ENCODE measurements at regions not wholly inside any gene's neighbourhood (a gene's known extent, or its start where the extent isn't known, plus 50 kb on each side); places are given as distances from the start of the nearest gene placed in this dataset.

DNA sequence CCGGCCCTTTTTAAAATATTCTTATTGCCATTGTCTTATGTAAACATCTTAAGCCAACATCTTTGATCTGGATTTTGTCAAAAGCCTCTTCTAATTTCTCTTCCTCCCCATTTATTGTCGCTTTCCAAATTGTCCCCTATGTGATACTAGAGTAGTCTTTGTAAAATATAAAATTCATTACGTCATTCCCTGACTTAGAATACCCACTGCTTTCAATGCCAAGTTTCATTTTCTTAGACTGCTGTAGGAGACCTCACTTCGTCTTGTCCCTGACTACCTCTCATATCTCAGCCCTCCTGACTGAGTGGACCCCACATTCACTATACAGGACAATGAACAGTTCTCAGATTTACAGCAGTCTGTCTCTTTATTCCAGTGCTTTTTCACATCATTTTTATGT lies 633.9 kb upstream of the LMO3 start:
- Histone ChIP-seq H3K4me2 (ENCODE audit: low read length) (no peak overlapping the region), H3K4me3 (ENCODE audit: low read depth, low read length, poor library complexity, severe bottlenecking) (no peak overlapping the region), H3K4me1 (ENCODE audit: insufficient read depth, low read length, poor library complexity, severe bottlenecking) (no peaks in the 10 kb centered on the region), H2AFZ (ENCODE audit: low read length) (no peak overlapping the region), H3K36me3 (ENCODE audit: insufficient read depth, low read length) (no peaks in the 10 kb centered on the region), H4K20me1 (ENCODE audit: insufficient read depth, low read length) (no peaks in the 10 kb centered on the region), H3K9me2 (ENCODE audit: insufficient read depth, low read length) (no peaks in the 10 kb centered on the region), H3K9me3 (ENCODE audit: low read length) (no peaks in the 10 kb centered on the region), H3K27ac (ENCODE audit: low read depth, low read length, poor library complexity, severe bottlenecking) (no peak overlapping the region), H3K79me2 (ENCODE audit: insufficient read depth, low read depth, low read length) (no peaks in the 10 kb centered on the region)
- TF ChIP-seq EZH2phosphoT487 (IDR thresholded peaks at IDR 0.05; ENCODE audit: borderline replicate concordance, low read depth, low read length), result no peak
- TF ChIP-seq, protein P1, sequence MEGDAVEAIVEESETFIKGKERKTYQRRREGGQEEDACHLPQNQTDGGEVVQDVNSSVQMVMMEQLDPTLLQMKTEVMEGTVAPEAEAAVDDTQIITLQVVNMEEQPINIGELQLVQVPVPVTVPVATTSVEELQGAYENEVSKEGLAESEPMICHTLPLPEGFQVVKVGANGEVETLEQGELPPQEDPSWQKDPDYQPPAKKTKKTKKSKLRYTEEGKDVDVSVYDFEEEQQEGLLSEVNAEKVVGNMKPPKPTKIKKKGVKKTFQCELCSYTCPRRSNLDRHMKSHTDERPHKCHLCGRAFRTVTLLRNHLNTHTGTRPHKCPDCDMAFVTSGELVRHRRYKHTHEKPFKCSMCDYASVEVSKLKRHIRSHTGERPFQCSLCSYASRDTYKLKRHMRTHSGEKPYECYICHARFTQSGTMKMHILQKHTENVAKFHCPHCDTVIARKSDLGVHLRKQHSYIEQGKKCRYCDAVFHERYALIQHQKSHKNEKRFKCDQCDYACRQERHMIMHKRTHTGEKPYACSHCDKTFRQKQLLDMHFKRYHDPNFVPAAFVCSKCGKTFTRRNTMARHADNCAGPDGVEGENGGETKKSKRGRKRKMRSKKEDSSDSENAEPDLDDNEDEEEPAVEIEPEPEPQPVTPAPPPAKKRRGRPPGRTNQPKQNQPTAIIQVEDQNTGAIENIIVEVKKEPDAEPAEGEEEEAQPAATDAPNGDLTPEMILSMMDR (conservative IDR thresholded peaks at IDR 0.05; ENCODE audit: low read length), result no peak
- ChIA-PET POLR2A (no interaction called here), CTCF (ENCODE audit: unreplicated experiment) (no interaction called here)
- no peak for DNase-seq (ENCODE audit: low spot score)
- intact Hi-C loops (cut with micrococcal nuclease; ENCODE audit: unreplicated experiment), result no loop called here
- no TSS peak for BruUV-seq (replicated peaks)

DNA sequence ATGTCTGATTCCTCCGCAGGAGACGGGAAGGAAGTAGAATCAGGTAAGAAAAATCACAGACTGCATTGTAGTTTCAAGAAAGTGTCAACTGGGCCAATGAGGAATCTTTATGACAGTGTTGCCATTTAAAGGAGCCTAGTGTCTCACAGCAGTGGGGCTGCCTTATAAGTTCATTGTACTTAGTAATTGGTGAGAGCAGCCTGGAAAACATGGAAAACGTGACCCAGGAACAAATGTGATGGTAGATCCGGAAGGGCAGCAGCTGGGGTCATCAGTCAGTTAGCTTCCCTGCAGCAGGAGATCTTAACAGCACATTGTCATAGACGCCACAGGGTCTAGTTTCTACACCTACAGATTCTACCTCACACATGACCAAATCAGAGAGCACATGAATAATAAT lies 630.0 kb upstream of the LMO3 start:
- TF ChIP-seq, protein P1 (conservative IDR thresholded peaks at IDR 0.05; ENCODE audit: low read length), result no peak
- no peak for TF ChIP-seq EZH2phosphoT487 (IDR thresholded peaks at IDR 0.05; ENCODE audit: borderline replicate concordance, low read depth, low read length)
- Histone ChIP-seq H3K27ac (ENCODE audit: low read depth, low read length, poor library complexity, severe bottlenecking) (no peak overlapping the region), H4K20me1 (ENCODE audit: insufficient read depth, low read length) (no peaks in the 10 kb centered on the region), H3K9me2 (ENCODE audit: insufficient read depth, low read length) (no peaks in the 10 kb centered on the region), H2AFZ (ENCODE audit: low read length) (no peak overlapping the region), H3K79me2 (ENCODE audit: insufficient read depth, low read depth, low read length) (no peaks in the 10 kb centered on the region), H3K9me3 (ENCODE audit: low read length) (no peaks in the 10 kb centered on the region), H3K4me1 (ENCODE audit: insufficient read depth, low read length, poor library complexity, severe bottlenecking) (no peaks in the 10 kb centered on the region), H3K4me3 (ENCODE audit: low read depth, low read length, poor library complexity, severe bottlenecking) (no peak overlapping the region), H3K36me3 (ENCODE audit: insufficient read depth, low read length) (no peaks in the 10 kb centered on the region), H3K4me2 (ENCODE audit: low read length) (no peak overlapping the region)
- BruUV-seq (replicated peaks), result no TSS peak
- ChIA-PET POLR2A (no interaction called here), CTCF (ENCODE audit: unreplicated experiment) (no interaction called here)
- intact Hi-C loops (cut with micrococcal nuclease; ENCODE audit: unreplicated experiment), result no loop called here
- no peak for DNase-seq (ENCODE audit: low spot score)

DNA sequence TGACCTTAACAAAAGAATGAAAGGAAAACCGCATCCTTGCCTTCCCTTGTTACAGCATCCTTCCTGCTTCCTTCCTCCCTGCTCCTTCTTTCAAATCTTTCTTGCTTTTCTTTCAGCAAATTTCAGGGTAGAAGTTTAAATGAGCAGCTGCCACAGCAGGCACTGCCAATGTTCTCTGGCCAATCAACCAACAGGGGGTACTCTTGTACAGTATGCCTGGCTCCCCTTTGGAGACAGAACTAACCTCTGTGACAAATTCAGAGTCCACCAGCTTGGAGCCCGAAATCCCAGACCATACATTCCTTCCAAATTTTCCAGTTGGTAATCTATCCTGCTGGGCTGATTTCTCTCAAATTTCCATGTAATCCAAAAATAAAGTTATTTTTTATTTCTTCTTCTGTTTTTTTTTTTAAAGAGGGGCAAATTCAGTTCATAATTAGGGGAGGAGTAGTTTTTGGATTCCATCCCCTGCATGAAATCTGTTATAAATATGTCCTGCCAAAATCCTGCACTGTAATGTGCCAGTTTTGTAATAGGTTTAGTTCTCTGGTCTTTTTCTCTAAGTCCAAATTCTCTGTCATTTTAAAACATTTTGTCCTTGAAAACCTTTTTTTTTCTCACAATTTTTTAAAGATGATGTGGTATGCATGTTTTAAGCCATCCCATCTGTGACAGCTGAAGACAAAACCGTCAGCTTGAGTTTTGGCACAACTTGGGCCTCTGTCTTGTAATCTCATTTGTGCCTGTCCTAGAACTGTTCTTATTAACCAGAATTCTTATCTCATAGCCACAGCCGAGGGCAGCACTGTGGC lies 610.0 kb upstream of the LMO3 start:
- H3K4me1 ChIP-seq (ENCODE audit: insufficient read depth, low read length, poor library complexity, severe bottlenecking), result no peaks in the 10 kb centered on the region
- no peaks in the 10 kb centered on the region for H3K9me2 ChIP-seq (ENCODE audit: insufficient read depth, low read length)
- H3K4me3 ChIP-seq (ENCODE audit: low read depth, low read length, poor library complexity, severe bottlenecking), result no peak overlapping the region
- no peak overlapping the region for H3K4me2 ChIP-seq (ENCODE audit: low read length)
- no peak overlapping the region for H3K27ac ChIP-seq (ENCODE audit: low read depth, low read length, poor library complexity, severe bottlenecking)
- H2AFZ ChIP-seq (ENCODE audit: low read length), result no peak overlapping the region
- no peaks in the 10 kb centered on the region for H3K9me3 ChIP-seq (ENCODE audit: low read length)
- ChIA-PET CTCF (ENCODE audit: unreplicated experiment) (no interaction called here), POLR2A (interaction anchor here (0.7 kb wide), 1 partner anchor 1258 kb away, joined by 3 read pairs; no protein-coding TSS in a partner anchor)
- H3K36me3 ChIP-seq (ENCODE audit: insufficient read depth, low read length), result no peaks in the 10 kb centered on the region
- no peak for DNase-seq (ENCODE audit: low spot score)
- no peaks in the 10 kb centered on the region for H3K79me2 ChIP-seq (ENCODE audit: insufficient read depth, low read depth, low read length)
- H4K20me1 ChIP-seq (ENCODE audit: insufficient read depth, low read length), result no peaks in the 10 kb centered on the region
- BruUV-seq (replicated peaks), result no TSS peak
- TF ChIP-seq, protein P1 (conservative IDR thresholded peaks at IDR 0.05; ENCODE audit: low read length), result peak; percentile 29; the same call in 1 of the 2 replicates
- no peak for TF ChIP-seq EZH2phosphoT487 (IDR thresholded peaks at IDR 0.05; ENCODE audit: borderline replicate concordance, low read depth, low read length)
- intact Hi-C loops (cut with micrococcal nuclease; ENCODE audit: unreplicated experiment), result no loop called here
